Cardiac septum (tissue), 1 donor: ENCODE measurements at regions not wholly inside any gene's neighbourhood (a gene's known extent, or its start where the extent isn't known, plus 50 kb on each side); places are given as distances from the start of the nearest gene placed in this dataset.

Source experiments
- DNase-seq: peaks from one replicate; pipeline ENCODE4 v3.0.0-alpha.2; 2020; ENCODE audit warnings: low spot score
- intact Hi-C: fragments of 100-400 bp; cut with DNase I; formaldehyde crosslinking; loops from one replicate; pipeline ENCODE4 v1.14.0; 2022
- donor health status: DM: no; HTN: no; CAD: no.

GRCh38 chr5:143761663-143762062 is 50.3 kb upstream of the HMHB1 start:
- intact Hi-C loops = no loop called here

DNA sequence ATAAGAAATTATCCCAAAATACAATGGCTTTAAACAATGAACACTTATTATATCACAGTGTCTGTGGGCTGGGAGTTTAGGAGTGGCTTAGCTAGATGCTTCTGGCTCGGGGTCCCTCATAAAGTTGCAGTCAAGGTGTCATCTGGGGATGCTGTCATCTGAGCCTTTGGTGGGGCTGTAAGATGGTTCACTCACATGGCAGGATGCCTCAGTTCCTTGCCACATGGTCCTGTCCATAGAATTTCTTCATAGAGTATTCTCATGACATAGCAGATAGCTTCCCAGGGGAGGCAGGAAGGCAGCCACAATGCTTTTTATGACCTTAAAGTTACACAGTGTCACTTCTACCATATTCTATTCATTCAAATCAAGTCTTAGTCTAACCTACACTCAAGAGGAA is 51.2 kb upstream of the HMHB1 start:
- DNase-seq = no peak
- intact Hi-C loops = no loop called here

More at GRCh38 chr5:143761663-143762062, 50.3 kb upstream of the HMHB1 start:
- no peak for DNase-seq

DNA sequence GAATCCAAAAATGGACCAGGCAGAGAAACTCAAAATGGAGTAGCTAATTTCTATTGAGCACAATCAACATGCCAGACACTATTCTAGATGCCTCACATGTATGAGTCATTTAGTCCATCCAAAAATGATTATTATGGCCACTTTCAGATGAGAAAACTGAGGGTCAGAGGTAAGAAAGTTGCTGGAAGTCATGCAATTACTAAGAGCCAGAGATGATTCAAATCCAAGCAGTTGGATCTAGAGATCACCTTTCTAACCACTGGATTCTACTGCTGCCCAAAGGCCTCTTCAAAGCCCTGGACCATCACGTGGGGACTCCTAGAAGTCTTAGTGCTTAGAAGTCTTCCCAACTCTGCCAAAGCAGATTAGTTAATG is 51.8 kb upstream of the HMHB1 start:
- intact Hi-C loops = no loop called here

GRCh38 chr5:143759396-143760130 is 52.4 kb upstream of the HMHB1 start:
- intact Hi-C loops = no loop called here
- no peak for DNase-seq

More for the DNA sequence above, 51.8 kb upstream of the HMHB1 start:
- DNase-seq = no peak

DNA sequence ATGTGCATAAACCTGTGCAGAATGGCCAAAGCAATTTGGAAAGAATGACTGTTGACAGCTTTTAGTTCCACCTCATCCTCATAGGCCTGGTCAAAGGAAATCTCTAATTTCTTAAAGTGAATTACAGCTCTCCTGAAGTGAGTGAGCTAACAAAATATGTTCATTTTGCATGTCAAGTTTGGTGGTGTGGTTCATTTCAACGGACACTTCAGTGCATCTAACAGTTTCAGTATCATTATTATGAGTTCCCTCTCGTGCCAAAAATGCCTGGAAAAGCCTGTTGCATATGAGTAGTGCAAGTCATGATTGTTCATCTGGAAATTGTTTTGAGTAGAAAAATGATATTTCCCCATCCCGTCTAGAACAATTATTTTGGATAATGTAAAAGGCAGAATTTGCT is 53.2 kb upstream of the HMHB1 start:
- DNase-seq = no peak
- intact Hi-C loops = no loop called here

GRCh38 chr5:143758015-143758414 is 53.9 kb upstream of the HMHB1 start:
- intact Hi-C loops = no loop called here
- no peak for DNase-seq

DNA sequence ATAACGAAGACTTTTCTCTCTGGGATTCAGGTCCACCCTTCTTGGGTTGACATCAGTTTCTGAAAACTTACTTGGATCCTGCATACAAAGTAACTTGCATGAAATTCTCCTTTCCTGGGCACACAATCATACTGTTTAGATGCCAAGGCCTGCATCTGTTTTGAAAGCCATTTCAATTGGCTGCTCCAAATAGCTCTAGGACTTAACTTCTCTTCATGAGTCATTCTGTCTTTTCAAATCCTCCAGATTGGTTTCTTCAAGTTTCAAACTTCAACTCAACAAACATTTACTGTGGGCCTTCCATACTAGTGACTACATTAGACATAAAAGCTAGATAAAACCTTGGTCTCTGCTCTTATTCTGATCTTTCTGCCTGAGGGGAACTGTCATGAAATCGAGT is 54.8 kb upstream of the HMHB1 start:
- DNase-seq = no peak
- intact Hi-C loops = no loop called here

DNA sequence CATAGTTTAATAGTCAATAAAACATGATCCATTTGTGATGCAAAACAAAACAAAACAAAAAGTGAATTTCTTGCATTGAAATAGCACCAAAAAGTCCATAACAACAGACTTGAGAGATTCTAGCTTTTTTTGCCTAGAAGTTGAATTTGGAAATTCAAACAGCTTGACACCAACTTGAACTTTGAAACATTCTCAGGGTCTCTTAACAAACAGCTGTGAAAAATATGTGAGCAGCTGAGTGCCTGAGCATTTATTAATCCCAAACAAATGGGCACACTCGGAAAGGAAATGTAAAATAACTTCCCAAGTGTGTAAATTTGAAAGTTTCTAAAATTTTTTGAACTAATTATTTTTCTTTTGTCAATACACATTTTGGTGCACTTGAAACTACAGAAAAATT is 56.0 kb upstream of the HMHB1 start:
- intact Hi-C loops = no loop called here
- no peak for DNase-seq

DNA sequence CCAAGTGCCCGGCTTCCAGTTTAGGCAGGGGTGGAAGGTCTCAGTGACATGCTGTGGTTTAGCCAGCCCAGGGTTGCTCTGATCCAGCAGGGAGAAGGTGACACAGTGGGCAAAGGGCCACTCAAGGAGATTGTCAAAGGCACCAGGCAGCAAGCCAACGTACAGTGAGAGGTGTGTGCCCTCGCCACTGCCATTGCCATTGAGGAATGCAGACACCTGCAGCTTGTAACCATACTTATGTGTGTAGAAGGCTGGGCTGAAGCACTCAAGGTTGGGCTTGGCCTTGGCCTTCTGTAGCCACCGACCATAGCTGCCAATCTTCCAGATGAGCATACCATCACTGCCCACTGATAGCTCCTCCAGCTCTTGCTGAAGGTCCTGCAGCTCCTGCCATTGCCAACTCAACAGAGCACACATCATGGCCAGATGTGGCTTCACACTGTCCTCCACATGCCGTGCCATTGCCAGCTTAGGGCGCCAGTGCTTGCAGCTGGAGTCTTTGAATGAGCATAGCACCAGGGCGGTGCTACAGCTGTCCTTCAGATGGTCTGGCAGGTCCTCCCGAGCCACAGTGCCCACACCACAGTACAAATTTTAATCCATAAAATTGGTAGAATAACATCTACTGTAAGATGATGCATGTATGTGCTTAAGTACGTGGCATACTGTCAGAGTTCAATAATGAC is 59.7 kb upstream of the HMHB1 start:
- no peak for DNase-seq
- intact Hi-C loops = no loop called here

DNA sequence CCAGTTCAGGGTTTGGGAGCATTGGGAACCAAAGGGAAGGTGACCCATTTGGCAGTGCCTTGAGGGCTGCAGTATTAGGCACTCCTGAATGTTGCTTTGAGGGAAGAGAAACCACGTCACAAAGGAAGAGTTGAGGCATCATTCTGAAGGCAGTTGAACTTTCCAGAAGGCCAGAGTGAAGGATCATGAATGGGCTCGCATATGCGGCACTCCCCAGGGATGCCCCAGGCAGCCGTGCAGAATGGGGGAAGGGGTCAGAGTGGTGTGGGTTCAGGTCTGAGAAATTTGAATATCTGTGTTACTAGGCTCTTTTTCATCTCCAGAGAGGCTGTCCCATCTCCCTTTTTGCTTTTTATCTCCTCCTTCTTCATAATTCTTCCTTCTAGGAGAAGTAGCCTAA is 60.6 kb upstream of the HMHB1 start:
- intact Hi-C loops = no loop called here
- no peak for DNase-seq

DNA sequence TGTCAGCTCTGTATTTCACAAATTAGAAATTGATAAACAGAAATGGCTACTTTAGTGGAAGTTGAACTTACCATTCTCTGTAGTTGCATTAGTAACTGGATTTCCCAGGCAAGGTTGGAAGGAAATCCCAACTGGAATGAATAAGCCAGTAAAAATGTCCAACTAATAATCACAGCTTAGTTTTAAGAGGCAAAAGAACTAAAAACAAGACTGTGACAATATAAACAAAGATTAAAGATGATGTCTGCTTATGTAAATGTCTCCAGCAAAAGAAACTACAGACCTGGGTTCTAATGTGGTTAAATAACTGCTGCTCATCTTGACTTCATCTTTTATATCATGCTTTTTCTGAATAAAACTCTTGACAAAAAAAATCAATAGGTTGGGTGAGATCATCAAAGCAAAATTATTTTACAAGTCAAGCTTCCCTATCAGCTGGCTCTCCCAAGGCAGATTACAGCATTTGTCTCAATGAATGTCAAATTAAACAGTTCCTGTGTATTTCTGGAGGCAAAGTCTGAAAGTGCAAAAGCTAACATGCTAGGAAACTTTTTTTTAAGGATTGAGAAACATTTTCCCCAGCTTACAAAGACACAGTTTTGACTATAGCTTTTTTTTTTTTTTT is 62.3 kb upstream of the HMHB1 start:
- no peak for DNase-seq

GRCh38 chr5:143748516-143748915 is 63.4 kb upstream of the HMHB1 start:
- intact Hi-C loops = no loop called here
- no peak for DNase-seq

More for the DNA sequence above, 62.3 kb upstream of the HMHB1 start:
- intact Hi-C loops = no loop called here

DNA sequence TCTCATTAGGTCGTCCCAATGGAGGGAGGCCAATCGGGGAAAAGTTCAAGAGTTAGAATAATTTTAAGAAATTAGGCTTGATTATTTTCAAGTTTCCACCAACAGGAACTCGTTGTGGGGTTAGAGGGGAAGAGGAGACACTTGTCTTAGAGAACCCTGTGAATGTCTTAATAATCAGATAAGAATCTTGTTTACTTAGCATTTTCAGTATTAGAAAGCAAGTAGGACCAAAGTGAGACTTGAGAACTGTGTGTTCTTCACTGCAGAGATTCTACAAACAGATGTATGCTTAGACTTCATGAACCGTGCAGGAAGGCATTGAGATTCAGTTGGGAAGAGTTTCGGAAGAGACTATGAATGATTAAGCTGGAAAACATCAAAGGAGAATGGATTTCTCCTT is 69.0 kb upstream of the HMHB1 start:
- intact Hi-C loops = no loop called here
- no peak for DNase-seq

- DNase-seq = no peak
- intact Hi-C loops = no loop called here
Measured at GRCh38 chr5:143741421-143741820, 70.5 kb upstream of the HMHB1 start.

GRCh38 chr5:143740956-143741355 is 71.0 kb upstream of the HMHB1 start:
- DNase-seq = no peak
- intact Hi-C loops = no loop called here

- no peak for DNase-seq
- intact Hi-C loops = no loop called here
Measured at GRCh38 chr5:143739746-143740145, 72.2 kb upstream of the HMHB1 start.

GRCh38 chr5:143738417-143739401 is 73.3 kb upstream of the HMHB1 start:
- intact Hi-C loops = no loop called here
- no peak for DNase-seq

- DNase-seq = no peak
- intact Hi-C loops = no loop called here
Measured at GRCh38 chr5:143737062-143737461, 74.9 kb upstream of the HMHB1 start.

- intact Hi-C loops = no loop called here
- no peak for DNase-seq
Measured at GRCh38 chr5:143734456-143734780, 77.5 kb upstream of the HMHB1 start.
